ENCODE measurements at regions not wholly inside any gene's neighbourhood (a gene's known extent, or its start where the extent isn't known, plus 50 kb on each side); places are given as distances from the start of the nearest gene placed in this dataset.

DNA sequence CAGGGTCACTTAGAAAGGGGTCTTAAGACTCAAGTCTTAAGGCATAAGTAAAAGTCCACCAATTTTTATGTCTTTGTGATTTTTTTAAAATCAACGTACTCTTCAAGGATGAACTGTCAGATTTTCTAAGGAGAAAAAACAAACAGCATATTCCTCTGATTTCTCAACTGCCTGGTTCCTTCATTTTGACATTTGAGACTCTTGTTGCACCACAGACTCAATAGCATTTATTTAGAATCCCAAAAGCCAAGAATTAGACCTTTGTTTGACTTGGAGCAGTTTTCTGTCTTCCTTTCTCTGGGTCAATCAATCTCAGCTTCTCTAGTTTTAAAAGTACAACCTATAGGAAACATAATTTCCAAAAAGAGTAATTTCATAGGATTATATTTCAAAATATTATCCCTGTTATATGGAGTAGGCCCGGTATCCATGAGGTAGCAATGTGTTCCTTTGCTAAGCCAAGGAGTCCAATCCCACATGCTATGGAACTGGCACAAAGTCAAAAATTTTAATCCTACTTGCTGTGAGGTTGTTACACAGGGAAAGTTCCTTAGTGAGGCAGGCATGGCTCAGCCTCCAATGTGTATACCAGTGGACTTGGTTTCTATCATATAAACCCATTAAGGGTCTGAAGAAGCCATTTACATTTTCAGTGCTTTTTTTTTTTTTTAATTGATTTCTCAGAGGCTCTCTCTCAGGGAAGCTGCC lies 405.7 kb downstream of the KIF16B start:
- no peak overlapping the region for H3K27ac Mint-ChIP-seq
- TF ChIP-seq, protein P1, sequence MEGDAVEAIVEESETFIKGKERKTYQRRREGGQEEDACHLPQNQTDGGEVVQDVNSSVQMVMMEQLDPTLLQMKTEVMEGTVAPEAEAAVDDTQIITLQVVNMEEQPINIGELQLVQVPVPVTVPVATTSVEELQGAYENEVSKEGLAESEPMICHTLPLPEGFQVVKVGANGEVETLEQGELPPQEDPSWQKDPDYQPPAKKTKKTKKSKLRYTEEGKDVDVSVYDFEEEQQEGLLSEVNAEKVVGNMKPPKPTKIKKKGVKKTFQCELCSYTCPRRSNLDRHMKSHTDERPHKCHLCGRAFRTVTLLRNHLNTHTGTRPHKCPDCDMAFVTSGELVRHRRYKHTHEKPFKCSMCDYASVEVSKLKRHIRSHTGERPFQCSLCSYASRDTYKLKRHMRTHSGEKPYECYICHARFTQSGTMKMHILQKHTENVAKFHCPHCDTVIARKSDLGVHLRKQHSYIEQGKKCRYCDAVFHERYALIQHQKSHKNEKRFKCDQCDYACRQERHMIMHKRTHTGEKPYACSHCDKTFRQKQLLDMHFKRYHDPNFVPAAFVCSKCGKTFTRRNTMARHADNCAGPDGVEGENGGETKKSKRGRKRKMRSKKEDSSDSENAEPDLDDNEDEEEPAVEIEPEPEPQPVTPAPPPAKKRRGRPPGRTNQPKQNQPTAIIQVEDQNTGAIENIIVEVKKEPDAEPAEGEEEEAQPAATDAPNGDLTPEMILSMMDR (conservative IDR thresholded peaks at IDR 0.05) = no peak
- no peaks in the 10 kb centered on the region for H3K4me1 Mint-ChIP-seq (ENCODE audit: unreplicated experiment)
- H3K27me3 Mint-ChIP-seq = no peaks in the 10 kb centered on the region
- DNase-seq (ENCODE audit: extremely low spot score, unreplicated experiment) = no peak
- no peaks in the 10 kb centered on the region for H3K36me3 Mint-ChIP-seq
- no peaks in the 10 kb centered on the region for H3K9me3 Mint-ChIP-seq
- no peak overlapping the region for H3K4me3 Mint-ChIP-seq

DNA sequence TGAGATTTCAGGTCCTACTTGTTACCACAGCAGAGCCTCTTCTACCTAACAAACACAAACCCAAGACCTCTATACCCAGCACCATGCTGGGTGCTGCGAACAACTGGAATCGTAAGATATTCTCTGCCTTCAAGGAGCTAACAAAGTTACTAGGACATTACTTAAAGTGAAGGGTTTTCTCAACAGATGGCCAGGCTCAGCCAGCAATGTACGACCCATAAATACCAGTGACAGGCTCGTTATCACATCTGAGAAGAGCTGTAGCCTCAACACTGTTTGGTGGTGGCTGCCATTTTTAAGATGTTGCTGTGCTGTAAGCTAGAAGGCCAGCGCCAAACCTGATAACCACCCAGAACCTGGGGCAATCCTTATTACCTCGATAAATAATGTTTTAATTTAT lies 406.5 kb downstream of the KIF16B start:
- H3K9me3 Mint-ChIP-seq = no peaks in the 10 kb centered on the region
- TF ChIP-seq, protein P1 (conservative IDR thresholded peaks at IDR 0.05) = no peak

DNA sequence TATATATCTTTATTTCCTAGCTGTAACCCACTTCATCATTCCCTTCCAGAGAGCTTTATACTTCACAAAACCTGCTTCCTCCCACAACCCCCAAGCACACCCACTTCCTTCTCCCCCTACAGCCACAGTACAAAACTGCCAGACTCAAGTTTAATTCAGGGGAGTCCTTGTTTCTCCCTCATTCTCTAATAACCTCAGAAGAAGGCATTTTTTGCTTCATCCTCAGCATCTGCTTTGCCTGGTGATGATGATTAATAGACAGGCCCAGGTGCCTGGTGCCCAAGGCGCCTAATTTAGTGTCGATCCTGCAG lies 414.3 kb downstream of the KIF16B start:
- Mint-ChIP-seq H3K27me3 (no peaks in the 10 kb centered on the region), H3K36me3 (no peaks in the 10 kb centered on the region), H3K4me1 (ENCODE audit: unreplicated experiment) (no peaks in the 10 kb centered on the region), H3K9me3 (no peaks in the 10 kb centered on the region), H3K4me3 (no peak overlapping the region), H3K27ac (no peak overlapping the region)
- TF ChIP-seq, protein P1 (conservative IDR thresholded peaks at IDR 0.05) = no peak
- no peak for DNase-seq (ENCODE audit: extremely low spot score, unreplicated experiment)

More for the DNA sequence above, 406.5 kb downstream of the KIF16B start:
- H3K27ac Mint-ChIP-seq = no peak overlapping the region
- no peak for DNase-seq (ENCODE audit: extremely low spot score, unreplicated experiment)
- no peak overlapping the region for H3K4me3 Mint-ChIP-seq
- H3K27me3 Mint-ChIP-seq = no peaks in the 10 kb centered on the region
- H3K36me3 Mint-ChIP-seq = no peaks in the 10 kb centered on the region
- H3K4me1 Mint-ChIP-seq (ENCODE audit: unreplicated experiment) = no peaks in the 10 kb centered on the region

DNA sequence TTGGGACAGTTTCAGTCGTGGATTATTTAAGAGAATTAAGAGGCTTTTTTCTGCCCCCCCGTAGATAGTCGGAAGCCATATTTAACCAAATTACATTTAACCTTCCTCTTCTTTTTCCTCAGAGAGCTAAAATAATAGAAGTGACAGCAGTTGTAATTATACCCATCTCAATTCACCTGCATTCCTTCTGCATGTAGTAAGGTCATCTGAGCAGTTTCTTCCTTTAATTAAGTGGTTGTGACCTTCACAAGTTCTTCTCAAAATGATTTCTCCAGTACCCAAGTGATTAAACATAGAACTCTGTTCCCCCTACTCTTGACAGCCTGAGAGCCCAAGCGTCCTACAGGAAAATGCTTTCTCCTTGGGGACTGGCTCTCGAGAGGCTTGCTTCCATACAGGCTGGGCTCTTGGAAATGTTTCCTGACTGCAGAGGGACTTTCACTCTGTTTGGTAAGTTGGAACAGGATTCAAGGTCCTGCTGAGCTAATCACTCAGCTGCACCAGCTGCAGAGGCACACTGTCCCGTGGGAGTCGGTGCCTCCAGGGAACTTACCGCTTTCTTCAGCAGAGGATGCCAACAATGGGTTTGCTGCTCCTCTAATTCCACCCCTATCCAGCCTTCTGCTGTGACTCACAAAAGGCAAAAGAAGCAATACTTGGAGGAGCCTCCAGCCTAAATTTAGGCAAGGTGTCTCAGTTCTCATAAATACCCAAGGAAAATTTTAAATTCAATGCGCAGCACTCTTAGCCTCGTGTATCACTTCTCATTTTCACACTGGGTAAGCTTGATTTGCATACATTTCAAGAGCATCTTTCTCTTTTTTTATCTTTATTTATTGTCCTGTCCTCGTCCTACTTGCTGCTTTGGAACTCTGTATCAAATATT lies 414.9 kb downstream of the KIF16B start:
- H3K27me3 Mint-ChIP-seq = no peaks in the 10 kb centered on the region
- TF ChIP-seq, protein P1 (conservative IDR thresholded peaks at IDR 0.05) = no peak
- no peaks in the 10 kb centered on the region for H3K9me3 Mint-ChIP-seq
- H3K27ac Mint-ChIP-seq = no peak overlapping the region
- no peak overlapping the region for H3K4me3 Mint-ChIP-seq
- no peak for DNase-seq (ENCODE audit: extremely low spot score, unreplicated experiment)
- no peaks in the 10 kb centered on the region for H3K36me3 Mint-ChIP-seq
- no peaks in the 10 kb centered on the region for H3K4me1 Mint-ChIP-seq (ENCODE audit: unreplicated experiment)

DNA sequence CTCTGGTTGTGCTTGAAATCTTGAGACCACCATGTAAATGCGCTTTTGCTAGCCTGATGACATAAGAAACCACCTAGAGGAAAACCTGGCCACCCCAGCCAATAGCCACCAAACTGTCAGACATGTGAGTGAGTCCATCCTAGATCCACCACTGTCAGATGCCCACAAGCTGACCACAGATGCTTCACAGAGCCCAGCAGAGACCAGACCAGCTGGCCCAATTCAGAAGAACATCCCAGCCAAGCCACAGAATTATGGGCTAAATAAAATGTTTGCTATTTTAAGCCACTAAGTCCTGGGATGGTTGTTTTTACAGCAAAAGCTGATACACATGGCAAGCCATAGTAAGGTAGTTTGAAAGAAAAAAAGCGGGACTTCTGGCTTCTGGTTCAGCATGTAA lies 425.3 kb downstream of the KIF16B start:
- H3K27me3 Mint-ChIP-seq = no peaks in the 10 kb centered on the region
- H3K9me3 Mint-ChIP-seq = no peaks in the 10 kb centered on the region
- TF ChIP-seq, protein P1 (conservative IDR thresholded peaks at IDR 0.05) = no peak
- no peak overlapping the region for H3K4me3 Mint-ChIP-seq
- H3K4me1 Mint-ChIP-seq (ENCODE audit: unreplicated experiment) = no peaks in the 10 kb centered on the region
- no peaks in the 10 kb centered on the region for H3K36me3 Mint-ChIP-seq
- no peak for DNase-seq (ENCODE audit: extremely low spot score, unreplicated experiment)
- H3K27ac Mint-ChIP-seq = no peak overlapping the region
